Fibroblast of mammary gland (primary cell): ENCODE measurements at regions not wholly inside any gene's neighbourhood (a gene's known extent, or its start where the extent isn't known, plus 50 kb on each side); places are given as distances from the start of the nearest gene placed in this dataset.

Experiments used
- DNase-seq: peaks from one replicate; pipeline ENCODE4 v3.0.0-alpha.2; 2010; ENCODE audit warnings: low read depth
- H3K4me3 ChIP-seq: 2 replicates; pipeline ENCODE4 v1.5.1; 2011; ENCODE audit warnings: low read depth, mild to moderate bottlenecking, low read length, moderate library complexity; ENCODE audit not compliant: control insufficient read depth
- TF ChIP-seq, protein P1 (sequence below): conservative IDR thresholded peaks from 2 replicates; pipeline ENCODE4 v1.5.1; 2011; ENCODE audit warnings: low read depth, low read length, inconsistent platforms; ENCODE audit not compliant: control insufficient read depth, insufficient read depth

DNA sequence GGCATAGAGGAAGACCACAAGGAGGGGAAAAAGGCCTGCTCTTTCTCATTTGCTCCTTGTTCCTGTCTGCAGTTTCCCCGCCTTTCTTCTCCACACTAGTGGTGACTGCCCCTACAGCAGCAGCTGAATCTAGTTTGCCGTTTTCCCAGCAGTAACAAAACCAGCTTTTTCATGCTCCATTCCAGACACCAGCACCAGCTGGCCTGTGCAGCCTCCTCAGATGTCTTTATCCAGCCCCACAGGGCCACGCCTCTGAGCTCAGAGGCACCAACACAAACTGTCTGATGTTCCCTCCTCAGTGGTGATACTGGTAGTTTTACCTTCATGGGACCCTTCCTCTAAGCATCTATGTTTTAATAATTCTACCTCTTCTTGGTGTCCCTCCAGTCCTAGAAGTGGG, 70.4 kb upstream of the SLC24A3 start:
- TF ChIP-seq, protein P1, sequence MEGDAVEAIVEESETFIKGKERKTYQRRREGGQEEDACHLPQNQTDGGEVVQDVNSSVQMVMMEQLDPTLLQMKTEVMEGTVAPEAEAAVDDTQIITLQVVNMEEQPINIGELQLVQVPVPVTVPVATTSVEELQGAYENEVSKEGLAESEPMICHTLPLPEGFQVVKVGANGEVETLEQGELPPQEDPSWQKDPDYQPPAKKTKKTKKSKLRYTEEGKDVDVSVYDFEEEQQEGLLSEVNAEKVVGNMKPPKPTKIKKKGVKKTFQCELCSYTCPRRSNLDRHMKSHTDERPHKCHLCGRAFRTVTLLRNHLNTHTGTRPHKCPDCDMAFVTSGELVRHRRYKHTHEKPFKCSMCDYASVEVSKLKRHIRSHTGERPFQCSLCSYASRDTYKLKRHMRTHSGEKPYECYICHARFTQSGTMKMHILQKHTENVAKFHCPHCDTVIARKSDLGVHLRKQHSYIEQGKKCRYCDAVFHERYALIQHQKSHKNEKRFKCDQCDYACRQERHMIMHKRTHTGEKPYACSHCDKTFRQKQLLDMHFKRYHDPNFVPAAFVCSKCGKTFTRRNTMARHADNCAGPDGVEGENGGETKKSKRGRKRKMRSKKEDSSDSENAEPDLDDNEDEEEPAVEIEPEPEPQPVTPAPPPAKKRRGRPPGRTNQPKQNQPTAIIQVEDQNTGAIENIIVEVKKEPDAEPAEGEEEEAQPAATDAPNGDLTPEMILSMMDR = no peak
- no peak overlapping the region for H3K4me3 ChIP-seq
- no peak for DNase-seq

DNA sequence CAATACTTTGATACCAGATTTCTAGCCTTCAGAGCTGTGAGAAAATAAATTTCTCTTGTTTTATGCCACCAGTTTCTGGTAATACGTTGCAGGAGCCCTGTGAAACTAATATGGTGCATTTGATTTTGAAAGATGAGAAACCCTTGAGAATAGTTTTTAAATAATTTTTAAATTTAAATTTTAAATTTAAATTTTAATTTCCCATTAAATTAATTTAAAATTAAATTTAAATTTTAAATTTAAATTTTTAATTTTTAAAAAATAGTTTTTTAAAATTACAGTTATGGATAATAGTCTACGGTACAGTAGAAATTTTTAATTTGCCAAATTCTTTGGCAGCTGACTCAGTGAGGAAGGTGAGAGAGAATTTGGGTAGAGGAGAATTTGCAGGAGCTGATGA, 68.6 kb upstream of the SLC24A3 start:
- TF ChIP-seq, protein P1 = no peak
- no peak for DNase-seq
- no peak overlapping the region for H3K4me3 ChIP-seq

DNA sequence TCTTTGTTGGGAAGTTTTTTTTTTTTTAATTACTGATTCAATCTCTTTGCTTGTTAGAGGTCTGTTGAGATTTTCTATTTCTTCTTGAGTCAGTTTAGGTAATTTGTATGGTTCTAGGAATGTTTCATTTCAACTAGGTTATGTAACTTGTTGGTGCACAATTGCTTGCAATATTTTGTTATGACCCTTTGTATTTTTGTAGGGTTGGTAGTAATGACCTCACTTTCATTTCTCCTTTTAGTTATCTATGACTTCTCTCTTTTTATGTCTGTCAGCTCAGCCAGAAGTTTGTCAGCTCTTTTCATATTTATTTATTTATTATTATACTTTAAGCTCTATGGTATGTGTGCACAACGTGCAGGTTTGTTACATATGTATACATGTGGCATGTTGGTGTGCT, 51.1 kb upstream of the SLC24A3 start:
- TF ChIP-seq, protein P1 = no peak
- no peak overlapping the region for H3K4me3 ChIP-seq
- DNase-seq = no peak
